Activated T-helper 17 cell treated with anti-CD3 and anti-CD28 coated beads, Interleukin-2, amount 50 U/mL, for 72 hours (primary cell): ENCODE measurements at regions not wholly inside any gene's neighbourhood (a gene's known extent, or its start where the extent isn't known, plus 50 kb on each side); places are given as distances from the start of the nearest gene placed in this dataset.

Experiments used
- ATAC-seq: fragments of 150-1000 bp; cut with Tn5 transposase; replicated peaks from 2 replicates; pipeline ENCODE4 v1.10.0; 2021; ENCODE audit warnings: mild to moderate bottlenecking, moderate library complexity
- H3K27ac Mint-ChIP-seq: one replicate; pipeline ENCODE4 v1.8.0; 2022; ENCODE audit warnings: mixed read lengths
- H3K27me3 Mint-ChIP-seq: one replicate; pipeline ENCODE4 v1.8.0; 2022; ENCODE audit warnings: mixed read lengths
- H3K36me3 Mint-ChIP-seq: one replicate; pipeline ENCODE4 v1.8.0; 2022; ENCODE audit warnings: low read depth, mild to moderate bottlenecking, mixed read lengths
- H3K4me1 Mint-ChIP-seq: one replicate; pipeline ENCODE4 v1.8.0; 2022; ENCODE audit warnings: mixed read lengths
- H3K4me3 Mint-ChIP-seq: one replicate; pipeline ENCODE4 v1.8.0; 2022; ENCODE audit warnings: mild to moderate bottlenecking, mixed read lengths
- H3K9me3 Mint-ChIP-seq: one replicate; pipeline ENCODE4 v1.8.0; 2022; ENCODE audit warnings: mixed read lengths

- Mint-ChIP-seq H3K27me3 (no peaks in the 10 kb centered on the region), H3K36me3 (no peaks in the 10 kb centered on the region), H3K9me3 (peaks cover 3% of the 10 kb centered on the region), H3K4me1 (peaks cover 20% of the 10 kb centered on the region), H3K27ac (no peak overlapping the region), H3K4me3 (no peak overlapping the region)
- no peak for ATAC-seq
Measured at GRCh38 chr12:67595365-67595764, 53.2 kb upstream of the DYRK2 start.

- Mint-ChIP-seq H3K4me3 (no peak overlapping the region), H3K27ac (no peak overlapping the region), H3K9me3 (peaks cover 3% of the 10 kb centered on the region), H3K36me3 (no peaks in the 10 kb centered on the region), H3K27me3 (no peaks in the 10 kb centered on the region), H3K4me1 (no peaks in the 10 kb centered on the region)
- ATAC-seq, result no peak
Measured at GRCh38 chr12:67598598-67598997, 49.9 kb upstream of the DYRK2 start.
